GM12878 (cell line): ENCODE measurements at regions not wholly inside any gene's neighbourhood (a gene's known extent, or its start where the extent isn't known, plus 50 kb on each side); places are given as distances from the start of the nearest gene placed in this dataset.

Source experiments
- ATAC-seq: fragments of 200-7000 bp; cut with Tn5 transposase; 3 replicates; pipeline ENCODE4 v1.9.1; 2020; ENCODE audit warnings: mild to moderate bottlenecking, moderate library complexity
- BruUV-seq: library from RNA; stranded (reverse); fragments of 400-500 nt; replicated peaks from 2 replicates; lab custom pipeline; 2021; lab: Mats Ljungman, UMichigan
- CTCF ChIA-PET: fragments of 300-600 bp; sonication (Branson Sonifier 250); formaldehyde crosslinking; extraction: SDS; loops from one replicate; lab custom pipeline; 2021; ENCODE audit warnings: inconsistent platforms; lab: Yijun Ruan, JAX
- POLR2A ChIA-PET: fragments of 350-600 bp; formaldehyde crosslinking; extraction: SDS; loops from one replicate; lab custom pipeline; 2021; ENCODE audit warnings: inconsistent platforms; lab: Charles Lee
- RAD21 ChIA-PET: fragments of 300-600 bp; sonication (Branson Sonifier 250); formaldehyde crosslinking; loops from one replicate; lab custom pipeline; 2023; ENCODE audit warnings: antibody characterized with exemption; ENCODE audit not compliant: unreplicated experiment; lab: Charles Lee
- SMC1A ChIA-PET: fragments of 300-600 bp; sonication (Branson Sonifier 250); formaldehyde crosslinking; loops from one replicate; lab custom pipeline; 2023; ENCODE audit not compliant: unreplicated experiment, uncharacterized antibody; lab: Charles Lee
- DNase-seq: peaks from one replicate; pipeline ENCODE4 v3.0.0-alpha.2; 2011; ENCODE audit warnings: low read depth, low spot score
- FAIRE-seq: peaks from 3 replicates; lab custom pipeline; 2011; peaks lifted over from hg19 to GRCh38; lab: Jason Lieb, UNC
- H2AFZ ChIP-seq: 2 replicates; pipeline ENCODE4 v1.6.0; 2011; ENCODE audit warnings: low read depth, low read length, control low read depth; ENCODE audit not compliant: control insufficient read depth
- H3K27ac ChIP-seq: 2 replicates; pipeline ENCODE4 v1.5.1; 2011; ENCODE audit warnings: control low read depth; ENCODE audit not compliant: control insufficient read depth, insufficient read depth
- H3K27me3 ChIP-seq, 2 experiments: replicated peaks in 1 of 2; 2 replicates each; pipeline versions ENCODE4 v1.6.0 to v1.6.1; 2011; ENCODE audit warnings: low read length in 1 of 2; ENCODE audit not compliant: control insufficient read depth in 2 of 2, insufficient read depth in 2 of 2
- H3K36me3 ChIP-seq, 2 experiments: 2 replicates each; pipeline ENCODE4 v1.5.1; 2011; ENCODE audit warnings: low read length in 1 of 2; ENCODE audit not compliant: control insufficient read depth in 2 of 2, insufficient read depth in 2 of 2
- H3K4me1 ChIP-seq: 2 replicates; pipeline ENCODE4 v1.6.1; 2011; ENCODE audit warnings: mild to moderate bottlenecking, low read length, moderate library complexity, mixed read lengths; ENCODE audit not compliant: control insufficient read depth, insufficient read depth
- H3K4me2 ChIP-seq: 2 replicates; pipeline ENCODE4 v1.6.0; 2011; ENCODE audit warnings: control low read depth; ENCODE audit not compliant: control insufficient read depth, insufficient read depth
- H3K4me3 ChIP-seq: fragments of 200-600 bp; sonication (generic); 2 replicates; pipeline ENCODE4 v1.5.1; 2016
- H3K79me2 ChIP-seq: 2 replicates; pipeline ENCODE4 v1.6.0; 2011; ENCODE audit warnings: low read length; ENCODE audit not compliant: control insufficient read depth, insufficient read depth
- H3K9ac ChIP-seq: 2 replicates; pipeline ENCODE4 v1.8.0; 2011; ENCODE audit warnings: low read length, control low read depth, mixed read lengths; ENCODE audit not compliant: control insufficient read depth, insufficient read depth
- H3K9me3 ChIP-seq: replicated peaks from 3 replicates; pipeline ENCODE4 v1.5.1; 2011; ENCODE audit warnings: mild to moderate bottlenecking, low read length; ENCODE audit not compliant: control insufficient read depth, insufficient read depth
- H4K20me1 ChIP-seq: 2 replicates; pipeline ENCODE4 v1.6.0; 2011; ENCODE audit not compliant: control insufficient read depth, insufficient read depth
- BCL11A ChIP-seq: IDR thresholded peaks from 2 replicates; pipeline ENCODE4 v1.6.1; 2011; ENCODE audit warnings: low read depth, low read length
- CHD4 ChIP-seq: fragments of 200-600 bp; sonication (generic); IDR thresholded peaks from 2 replicates; pipeline ENCODE4 v1.6.1; 2016; ENCODE audit warnings: mild to moderate bottlenecking
- DPF2 ChIP-seq: fragments of 450-650 bp; IDR thresholded peaks from 2 replicates; pipeline ENCODE4 v1.6.1; 2017; ENCODE audit warnings: mild to moderate bottlenecking
- IKZF1 ChIP-seq: fragments of 450-650 bp; conservative IDR thresholded peaks from 2 replicates; pipeline ENCODE4 v1.6.1; 2017; ENCODE audit warnings: antibody characterized with exemption, mild to moderate bottlenecking
- IKZF2 ChIP-seq, 2 experiments: fragments of 450-650 bp; IDR thresholded peaks; 2 replicates each; pipeline ENCODE4 v1.6.1; 2017; ENCODE audit warnings: mild to moderate bottlenecking in 2 of 2, moderate library complexity in 2 of 2
- MTA2 ChIP-seq: fragments of 450-650 bp; IDR thresholded peaks from 2 replicates; pipeline ENCODE4 v1.6.1; 2016; ENCODE audit warnings: low read depth, mild to moderate bottlenecking, moderate library complexity
- PML ChIP-seq: IDR thresholded peaks from 2 replicates; pipeline ENCODE4 v1.6.1; 2012; ENCODE audit warnings: low read length, inconsistent platforms
- RAD51 ChIP-seq: fragments of 450-650 bp; IDR thresholded peaks from 2 replicates; pipeline ENCODE4 v1.6.1; 2016; ENCODE audit warnings: moderate library complexity, mild to moderate bottlenecking, inconsistent platforms
- RELA ChIP-seq: fragments of 450-650 bp; IDR thresholded peaks from 2 replicates; pipeline ENCODE4 v1.8.0; 2014; ENCODE audit warnings: borderline replicate concordance; ENCODE audit not compliant: partially characterized antibody
- RFX5 ChIP-seq: IDR thresholded peaks from 2 replicates; pipeline ENCODE4 v1.6.1; 2011; ENCODE audit warnings: low read depth, low read length, improper control_type of control experiment
- SPI1 ChIP-seq: IDR thresholded peaks from 2 replicates; pipeline ENCODE4 v1.6.1; 2011; ENCODE audit warnings: low read depth, mild to moderate bottlenecking, low read length, moderate library complexity, borderline replicate concordance; ENCODE audit not compliant: insufficient read depth
- SREBF2 ChIP-seq: IDR thresholded peaks from 2 replicates; pipeline ENCODE4 v1.6.1; 2012; ENCODE audit warnings: mild to moderate bottlenecking, low read length
- SRF ChIP-seq, 2 experiments: IDR thresholded peaks; 2 replicates each; pipeline ENCODE4 v1.6.1; 2011; ENCODE audit warnings: low read depth in 2 of 2, low read length in 2 of 2, mild to moderate bottlenecking in 1 of 2, moderate library complexity in 1 of 2
- TARDBP ChIP-seq: IDR thresholded peaks from 2 replicates; pipeline ENCODE4 v1.6.1; 2016; ENCODE audit warnings: borderline replicate concordance
- in situ Hi-C: fragments of 300-500 bp; cut with MboI; formaldehyde crosslinking; loops from 9 replicates; pipeline ENCODE4 v1.14.3; 2018; ENCODE audit warnings: mixed read lengths
- intact Hi-C: fragments of 100-400 bp; cut with micrococcal nuclease; formaldehyde crosslinking; loops from one replicate; pipeline ENCODE4 v1.14.2; 2022; ENCODE audit not compliant: unreplicated experiment
- TF ChIP-seq, protein P1 (sequence below): fragments of 450-650 bp; IDR thresholded peaks from 2 replicates; pipeline ENCODE4 v1.6.1; 2017; ENCODE audit warnings: mild to moderate bottlenecking, low read depth, inconsistent platforms; ENCODE audit not compliant: poor library complexity, severe bottlenecking
- TF ChIP-seq, protein P2 (sequence below): IDR thresholded peaks from 2 replicates; pipeline ENCODE4 v1.6.1; 2012; ENCODE audit warnings: mild to moderate bottlenecking, low read depth, low read length

DNA sequence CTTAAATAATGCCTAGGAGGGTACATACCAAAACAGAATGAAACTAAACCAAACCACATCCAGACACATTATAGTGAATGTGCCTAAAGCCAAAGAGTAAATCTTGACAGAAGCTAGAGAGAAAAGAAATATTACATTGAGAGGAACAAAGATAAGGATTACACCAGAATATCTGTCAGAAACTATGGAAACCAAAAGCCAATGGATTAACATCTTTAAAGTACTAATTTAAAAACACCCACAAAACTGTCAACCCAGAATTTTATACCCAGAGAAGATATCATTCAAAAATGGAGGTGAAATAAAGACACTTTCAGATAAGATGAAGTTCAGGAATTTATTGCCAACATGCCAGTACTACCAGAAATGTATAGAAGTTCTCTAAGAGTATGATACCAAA is 198.5 kb upstream of the ZEB2 start:
- FAIRE-seq (no peak), ATAC-seq (no peak), DNase-seq (no peak)
- CTCF ChIA-PET = no interaction called here
- POLR2A ChIA-PET = no interaction called here
- RAD21 ChIA-PET = no interaction called here
- Histone ChIP-seq H3K9ac (no peak overlapping the region), H3K4me1 (no peaks in the 10 kb centered on the region), H3K9me3 (no peaks in the 10 kb centered on the region), H3K27ac (no peak overlapping the region), H3K4me2 (no peak overlapping the region), H3K4me3 (no peak overlapping the region), H2AFZ (no peak overlapping the region), H3K79me2 (no peaks in the 10 kb centered on the region), H3K36me3 (no peaks in the 10 kb centered on the region), H3K27me3 (no peaks in the 10 kb centered on the region), H4K20me1 (no peaks in the 10 kb centered on the region)
- intact Hi-C loops = no loop called here
- SMC1A ChIA-PET = no interaction called here
- no TSS peak for BruUV-seq
- in situ Hi-C loops = no loop called here
- TF ChIP-seq IKZF1 (no peak), DPF2 (no peak), SRF (IDR thresholded peaks at IDR 0.05; ENCODE audit: low read depth in 2 of 2, low read length in 2 of 2) (no peak), RAD51 (no peak), BCL11A (no peak), IKZF2 (IDR thresholded peaks at IDR 0.05) (no peak), SREBF2 (no peak), PML (no peak), RFX5 (no peak), CHD4 (no peak), SPI1 (no peak), RELA (no peak), MTA2 (no peak), TARDBP (no peak)
- TF ChIP-seq, protein P1, sequence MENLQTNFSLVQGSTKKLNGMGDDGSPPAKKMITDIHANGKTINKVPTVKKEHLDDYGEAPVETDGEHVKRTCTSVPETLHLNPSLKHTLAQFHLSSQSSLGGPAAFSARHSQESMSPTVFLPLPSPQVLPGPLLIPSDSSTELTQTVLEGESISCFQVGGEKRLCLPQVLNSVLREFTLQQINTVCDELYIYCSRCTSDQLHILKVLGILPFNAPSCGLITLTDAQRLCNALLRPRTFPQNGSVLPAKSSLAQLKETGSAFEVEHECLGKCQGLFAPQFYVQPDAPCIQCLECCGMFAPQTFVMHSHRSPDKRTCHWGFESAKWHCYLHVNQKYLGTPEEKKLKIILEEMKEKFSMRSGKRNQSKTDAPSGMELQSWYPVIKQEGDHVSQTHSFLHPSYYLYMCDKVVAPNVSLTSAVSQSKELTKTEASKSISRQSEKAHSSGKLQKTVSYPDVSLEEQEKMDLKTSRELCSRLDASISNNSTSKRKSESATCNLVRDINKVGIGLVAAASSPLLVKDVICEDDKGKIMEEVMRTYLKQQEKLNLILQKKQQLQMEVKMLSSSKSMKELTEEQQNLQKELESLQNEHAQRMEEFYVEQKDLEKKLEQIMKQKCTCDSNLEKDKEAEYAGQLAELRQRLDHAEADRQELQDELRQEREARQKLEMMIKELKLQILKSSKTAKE = no peak
- TF ChIP-seq, protein P2, sequence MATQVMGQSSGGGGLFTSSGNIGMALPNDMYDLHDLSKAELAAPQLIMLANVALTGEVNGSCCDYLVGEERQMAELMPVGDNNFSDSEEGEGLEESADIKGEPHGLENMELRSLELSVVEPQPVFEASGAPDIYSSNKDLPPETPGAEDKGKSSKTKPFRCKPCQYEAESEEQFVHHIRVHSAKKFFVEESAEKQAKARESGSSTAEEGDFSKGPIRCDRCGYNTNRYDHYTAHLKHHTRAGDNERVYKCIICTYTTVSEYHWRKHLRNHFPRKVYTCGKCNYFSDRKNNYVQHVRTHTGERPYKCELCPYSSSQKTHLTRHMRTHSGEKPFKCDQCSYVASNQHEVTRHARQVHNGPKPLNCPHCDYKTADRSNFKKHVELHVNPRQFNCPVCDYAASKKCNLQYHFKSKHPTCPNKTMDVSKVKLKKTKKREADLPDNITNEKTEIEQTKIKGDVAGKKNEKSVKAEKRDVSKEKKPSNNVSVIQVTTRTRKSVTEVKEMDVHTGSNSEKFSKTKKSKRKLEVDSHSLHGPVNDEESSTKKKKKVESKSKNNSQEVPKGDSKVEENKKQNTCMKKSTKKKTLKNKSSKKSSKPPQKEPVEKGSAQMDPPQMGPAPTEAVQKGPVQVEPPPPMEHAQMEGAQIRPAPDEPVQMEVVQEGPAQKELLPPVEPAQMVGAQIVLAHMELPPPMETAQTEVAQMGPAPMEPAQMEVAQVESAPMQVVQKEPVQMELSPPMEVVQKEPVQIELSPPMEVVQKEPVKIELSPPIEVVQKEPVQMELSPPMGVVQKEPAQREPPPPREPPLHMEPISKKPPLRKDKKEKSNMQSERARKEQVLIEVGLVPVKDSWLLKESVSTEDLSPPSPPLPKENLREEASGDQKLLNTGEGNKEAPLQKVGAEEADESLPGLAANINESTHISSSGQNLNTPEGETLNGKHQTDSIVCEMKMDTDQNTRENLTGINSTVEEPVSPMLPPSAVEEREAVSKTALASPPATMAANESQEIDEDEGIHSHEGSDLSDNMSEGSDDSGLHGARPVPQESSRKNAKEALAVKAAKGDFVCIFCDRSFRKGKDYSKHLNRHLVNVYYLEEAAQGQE = no peak
